Stomach (tissue), 8 donors: ENCODE measurements at regions not wholly inside any gene's neighbourhood (a gene's known extent, or its start where the extent isn't known, plus 50 kb on each side); places are given as distances from the start of the nearest gene placed in this dataset.

Experiments used
- DNase-seq, 2 donors: peaks; one replicate each; pipeline versions ENCODE4 v3.0.0 to v3.0.0-alpha.2; 2013 to 2019
- H3K27ac ChIP-seq, 5 donors: fragments of 200-600 bp in 4 of 5; sonication (generic) in 4 of 5; one replicate each; pipeline ENCODE4 v1.5.1; 2013 to 2019; ENCODE audit warnings: mild to moderate bottlenecking in 1 of 5, moderate library complexity in 1 of 5
- H3K27me3 ChIP-seq, 3 donors: fragments of 200-600 bp; sonication (generic); one replicate each; pipeline ENCODE4 v1.5.1; 2017 to 2019; ENCODE audit warnings: mixed run types in 1 of 3
- H3K36me3 ChIP-seq, 4 donors: fragments of 200-600 bp; sonication (generic); 1 replicate in 3 of 4; 2 replicates in 1 of 4; pipeline ENCODE4 v1.5.1; 2016 to 2019
- H3K4me1 ChIP-seq, 4 donors: fragments of 200-600 bp; sonication (generic); one replicate each; pipeline ENCODE4 v1.5.1; 2016 to 2019
- H3K4me3 ChIP-seq, 4 donors: fragments of 200-600 bp; sonication (generic) in 3 of 4; one replicate each; pipeline ENCODE4 v1.5.1; 2016 to 2019; ENCODE audit warnings: mild to moderate bottlenecking in 1 of 4
- H3K9me3 ChIP-seq, 4 donors: fragments of 200-600 bp; sonication (generic); one replicate each; pipeline ENCODE4 v1.5.1; 2016 to 2019
- EP300 ChIP-seq: sonication (generic); formaldehyde crosslinking; IDR thresholded peaks from one replicate; pipeline ENCODE4 v1.6.1; 2017; ENCODE audit warnings: antibody characterized with exemption
- POLR2A ChIP-seq, 4 donors: fragments of 450-650 bp; IDR thresholded peaks; one replicate each; pipeline ENCODE4 v1.6.1; 2016; ENCODE audit warnings: antibody characterized with exemption in 4 of 4, control low read depth in 2 of 4, mild to moderate bottlenecking in 1 of 4, moderate library complexity in 1 of 4
- POLR2AphosphoS5 ChIP-seq, 3 donors: sonication (generic); formaldehyde crosslinking; IDR thresholded peaks; one replicate each; pipeline ENCODE4 v1.6.1; 2016; ENCODE audit warnings: antibody characterized with exemption in 3 of 3
- WGBS, 5 donors: extraction: QIAGEN DNeasy Blood & Tissue Kit in 3 of 5; methylation state at CpG; one replicate each; pipeline versions ENCODE4 v1.1.5 to v1.1.7; 2013 to 2018; 5-methylcytosine and 5-hydroxymethylcytosine counted together
- intact Hi-C: fragments of 100-400 bp; cut with DNase I; formaldehyde crosslinking; loops from one replicate; pipeline ENCODE4 v1.15.1; 2023; ENCODE audit warnings: low total_unique reads
- TF ChIP-seq, protein P1 (sequence below), 7 experiments: fragments of 450-650 bp in 4 of 7; fragments of 200-600 bp in 3 of 7; sonication (generic) in 3 of 7; IDR thresholded peaks; one replicate each; pipeline ENCODE4 v1.5.1; 2016 to 2019; ENCODE audit warnings: antibody characterized with exemption in 7 of 7, control low read depth in 2 of 7, mild to moderate bottlenecking in 1 of 7
- donor health status: healthy with polysubstance abuse.
- donor health status: Bipolar disorder and iron deficiency.
- donor health status: healthy.

DNA sequence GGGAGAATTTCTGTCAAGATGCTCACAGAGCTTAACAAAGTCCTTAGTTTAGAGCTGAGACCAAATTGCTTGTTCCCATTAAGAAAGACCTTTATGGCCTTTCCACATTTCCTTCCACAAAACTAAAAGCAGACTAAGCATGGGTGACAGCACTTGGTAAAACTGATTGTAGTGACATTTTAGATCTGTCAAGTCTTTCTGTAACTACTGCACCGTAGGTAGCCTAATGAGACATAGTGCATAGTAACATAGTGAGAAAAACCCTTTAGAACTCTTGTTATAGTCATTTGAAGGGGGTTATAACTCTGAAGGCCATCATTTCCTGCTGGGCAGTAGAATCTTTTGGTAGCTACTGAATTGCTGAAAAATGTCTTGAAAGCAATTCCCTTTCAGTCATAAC is 990.9 kb upstream of the CNTN5 start:
- H3K9me3 ChIP-seq: no peaks in the 10 kb centered on the region
- DNase-seq: no peak
- H3K27me3 ChIP-seq: no peaks in the 10 kb centered on the region
- no peaks in the 10 kb centered on the region for H3K4me1 ChIP-seq
- H3K27ac ChIP-seq: no peak overlapping the region
- no peaks in the 10 kb centered on the region for H3K36me3 ChIP-seq
- no peak for TF ChIP-seq POLR2AphosphoS5 (IDR thresholded peaks at IDR 0.05)
- TF ChIP-seq POLR2A (IDR thresholded peaks at IDR 0.05): no peak
- TF ChIP-seq, protein P1, sequence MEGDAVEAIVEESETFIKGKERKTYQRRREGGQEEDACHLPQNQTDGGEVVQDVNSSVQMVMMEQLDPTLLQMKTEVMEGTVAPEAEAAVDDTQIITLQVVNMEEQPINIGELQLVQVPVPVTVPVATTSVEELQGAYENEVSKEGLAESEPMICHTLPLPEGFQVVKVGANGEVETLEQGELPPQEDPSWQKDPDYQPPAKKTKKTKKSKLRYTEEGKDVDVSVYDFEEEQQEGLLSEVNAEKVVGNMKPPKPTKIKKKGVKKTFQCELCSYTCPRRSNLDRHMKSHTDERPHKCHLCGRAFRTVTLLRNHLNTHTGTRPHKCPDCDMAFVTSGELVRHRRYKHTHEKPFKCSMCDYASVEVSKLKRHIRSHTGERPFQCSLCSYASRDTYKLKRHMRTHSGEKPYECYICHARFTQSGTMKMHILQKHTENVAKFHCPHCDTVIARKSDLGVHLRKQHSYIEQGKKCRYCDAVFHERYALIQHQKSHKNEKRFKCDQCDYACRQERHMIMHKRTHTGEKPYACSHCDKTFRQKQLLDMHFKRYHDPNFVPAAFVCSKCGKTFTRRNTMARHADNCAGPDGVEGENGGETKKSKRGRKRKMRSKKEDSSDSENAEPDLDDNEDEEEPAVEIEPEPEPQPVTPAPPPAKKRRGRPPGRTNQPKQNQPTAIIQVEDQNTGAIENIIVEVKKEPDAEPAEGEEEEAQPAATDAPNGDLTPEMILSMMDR (IDR thresholded peaks at IDR 0.05): no peak
- no peak for TF ChIP-seq EP300
- H3K4me3 ChIP-seq: no peak overlapping the region
- WGBS, 5 donors: 69 to 79% (median 71%) methylated on average over 1 of the region's 1 CpG
- intact Hi-C loops: no loop called here

- no peak overlapping the region for H3K27ac ChIP-seq
- intact Hi-C loops: no loop called here
These were observed 983.9 kb upstream of the CNTN5 start for GRCh38 chr11:98036810-98037209.

DNA sequence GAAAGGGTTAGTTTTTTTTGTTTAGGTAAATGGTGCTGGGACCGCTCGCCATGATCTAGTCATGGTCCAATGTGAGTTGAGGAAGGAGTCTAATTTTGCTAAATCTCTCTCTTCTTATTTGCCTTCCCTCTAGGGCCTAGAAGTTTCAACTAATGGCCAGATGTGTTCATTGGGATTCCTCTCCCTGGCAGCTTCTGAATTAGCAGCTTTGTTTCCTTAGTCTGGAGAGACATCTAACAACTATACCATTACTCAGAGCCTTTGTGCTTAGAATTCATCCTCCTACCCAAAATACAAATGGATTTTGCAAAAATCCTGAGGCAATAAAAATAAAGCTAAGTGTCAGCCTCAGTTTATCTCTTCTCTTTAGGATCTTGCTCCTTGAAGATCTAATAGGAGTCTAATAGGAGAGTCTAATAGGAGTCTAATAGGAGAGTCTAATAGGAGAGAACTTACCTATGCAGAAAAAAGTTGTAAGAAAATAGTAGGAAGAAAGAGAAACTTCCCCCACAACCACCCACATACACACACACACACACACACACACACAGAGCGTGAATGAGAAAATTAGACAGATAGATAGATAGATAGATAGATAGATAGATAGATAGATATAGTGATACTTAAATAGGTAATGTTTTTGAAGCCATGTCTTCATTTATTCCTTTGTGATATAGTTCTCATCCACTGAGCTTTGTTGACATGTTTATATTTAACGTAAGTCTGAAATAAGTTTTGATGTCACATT is 980.5 kb upstream of the CNTN5 start:
- intact Hi-C loops: no loop called here
- WGBS, 5 donors: 90 to 96% (median 90%) methylated on average over 4 of the region's 4 CpGs
- no peak for DNase-seq
- no peak for TF ChIP-seq POLR2AphosphoS5 (IDR thresholded peaks at IDR 0.05)
- no peak for TF ChIP-seq POLR2A (IDR thresholded peaks at IDR 0.05)
- TF ChIP-seq, protein P1 (IDR thresholded peaks at IDR 0.05): no peak
- TF ChIP-seq EP300: no peak
- H3K36me3 ChIP-seq: no peaks in the 10 kb centered on the region
- no peaks in the 10 kb centered on the region for H3K27me3 ChIP-seq
- no peak overlapping the region for H3K27ac ChIP-seq
- no peaks in the 10 kb centered on the region for H3K9me3 ChIP-seq
- H3K4me3 ChIP-seq: no peak overlapping the region
- H3K4me1 ChIP-seq: no peaks in the 10 kb centered on the region

More at GRCh38 chr11:98036810-98037209, 983.9 kb upstream of the CNTN5 start:
- H3K4me1 ChIP-seq: no peaks in the 10 kb centered on the region
- WGBS, 5 donors: 77 to 88% (median 84%) methylated on average over 5 of the region's 5 CpGs
- TF ChIP-seq EP300 (no peak), POLR2A (IDR thresholded peaks at IDR 0.05) (no peak), POLR2AphosphoS5 (IDR thresholded peaks at IDR 0.05) (no peak)
- TF ChIP-seq, protein P1 (IDR thresholded peaks at IDR 0.05): no peak
- no peaks in the 10 kb centered on the region for H3K9me3 ChIP-seq
- H3K4me3 ChIP-seq: no peak overlapping the region
- no peaks in the 10 kb centered on the region for H3K27me3 ChIP-seq
- H3K36me3 ChIP-seq: no peaks in the 10 kb centered on the region
- DNase-seq: no peak

- no peaks in the 10 kb centered on the region for H3K36me3 ChIP-seq
- H3K27ac ChIP-seq: no peak overlapping the region
- no peaks in the 10 kb centered on the region for H3K9me3 ChIP-seq
- no peak for DNase-seq
- intact Hi-C loops: no loop called here
- H3K4me1 ChIP-seq: no peaks in the 10 kb centered on the region
- H3K4me3 ChIP-seq: no peak overlapping the region
- WGBS, 5 donors: 69 to 74% (median 72%) methylated on average over 3 of the region's 3 CpGs
- no peak for TF ChIP-seq POLR2A (IDR thresholded peaks at IDR 0.05)
- TF ChIP-seq EP300: no peak
- TF ChIP-seq, protein P1 (IDR thresholded peaks at IDR 0.05): no peak
- TF ChIP-seq POLR2AphosphoS5 (IDR thresholded peaks at IDR 0.05): no peak
- H3K27me3 ChIP-seq: no peaks in the 10 kb centered on the region
These were observed 973.1 kb upstream of the CNTN5 start for GRCh38 chr11:98047647-98048046.
